HCT116 (cell line): ENCODE measurements at regions not wholly inside any gene's neighbourhood (a gene's known extent, or its start where the extent isn't known, plus 50 kb on each side); places are given as distances from the start of the nearest gene placed in this dataset.

ENCODE experiments used
- CTCF ChIP-seq, 3 experiments: fragments of 200-600 bp in 1 of 3; sonication (generic) in 1 of 3; IDR thresholded peaks in 2 of 3; conservative IDR thresholded peaks in 1 of 3; 2 replicates each; pipeline ENCODE4 v1.5.1; 2012 to 2017; ENCODE audit warnings: low read depth in 2 of 3, low read length in 2 of 3, antibody characterized with exemption in 1 of 3, borderline replicate concordance in 1 of 3, control low read depth in 1 of 3, mild to moderate bottlenecking in 1 of 3, mixed read lengths in 1 of 3, mixed run types in 1 of 3, moderate library complexity in 1 of 3; ENCODE audit not compliant: insufficient read depth in 1 of 3
- EGR1 ChIP-seq: IDR thresholded peaks from 2 replicates; pipeline ENCODE4 v1.6.1; 2012; ENCODE audit warnings: low read depth
- SIN3A ChIP-seq: IDR thresholded peaks from 2 replicates; pipeline ENCODE4 v1.6.1; 2012; ENCODE audit warnings: low read depth

GRCh38 chr18:56541793-56542192, 96.6 kb downstream of the TXNL1 start:
- TF ChIP-seq EGR1 (no peak), SIN3A (no peak), CTCF (IDR thresholded peaks at IDR 0.05 in 2 of 3, conservative IDR thresholded peaks at IDR 0.05 in 1 of 3; ENCODE audit: borderline replicate concordance in 1 of 3, insufficient read depth in 1 of 3, low read depth in 2 of 3, low read length in 2 of 3) (no peak)
